ENCODE measurements at regions not wholly inside any gene's neighbourhood (a gene's known extent, or its start where the extent isn't known, plus 50 kb on each side); places are given as distances from the start of the nearest gene placed in this dataset.
"Not testable (repeated sequence)": the region's sequence is repeated elsewhere in the genome, so short reads cannot be mapped to it uniquely, and the experiment has no call there.

- peak; percentile 54 for DNase-seq (ENCODE audit: low read depth)
These were observed 793.3 kb upstream of the GOT2 start for GRCh38 chr16:59527206-59527997.

- DNase-seq (ENCODE audit: low read depth), result no peak
These were observed 788.7 kb upstream of the GOT2 start for GRCh38 chr16:59522826-59523225.

GRCh38 chr16:59518721-59519120 is 784.6 kb upstream of the GOT2 start:
- DNase-seq (ENCODE audit: low read depth), result not testable (repeated sequence)

- DNase-seq (ENCODE audit: low read depth), result no peak
These were observed 780.5 kb upstream of the GOT2 start for GRCh38 chr16:59514651-59515050.

GRCh38 chr16:59510008-59510424 is 775.9 kb upstream of the GOT2 start:
- no peak for DNase-seq (ENCODE audit: low read depth)

GRCh38 chr16:59500601-59501000 is 766.5 kb upstream of the GOT2 start:
- DNase-seq (ENCODE audit: low read depth), result no peak

- no peak for DNase-seq (ENCODE audit: low read depth)
These were observed 753.0 kb upstream of the GOT2 start for GRCh38 chr16:59487067-59487466.

- DNase-seq (ENCODE audit: low read depth), result no peak
These were observed 750.9 kb upstream of the GOT2 start for GRCh38 chr16:59484833-59485516.

- no peak for DNase-seq (ENCODE audit: low read depth)
These were observed 744.7 kb upstream of the GOT2 start for GRCh38 chr16:59478838-59479237.

- no peak for DNase-seq (ENCODE audit: low read depth)
These were observed 736.4 kb upstream of the GOT2 start for GRCh38 chr16:59470556-59470955.

GRCh38 chr16:59469266-59469665 is 735.1 kb upstream of the GOT2 start:
- no peak for DNase-seq (ENCODE audit: low read depth)

GRCh38 chr16:59463776-59464175 is 729.7 kb upstream of the GOT2 start:
- DNase-seq (ENCODE audit: low read depth), result peak; percentile 23

GRCh38 chr16:59459806-59460205 is 725.7 kb upstream of the GOT2 start:
- no peak for DNase-seq (ENCODE audit: low read depth)

GRCh38 chr16:59455497-59455896 is 721.4 kb upstream of the GOT2 start:
- no peak for DNase-seq (ENCODE audit: low read depth)

- not testable (repeated sequence) for DNase-seq (ENCODE audit: low read depth)
These were observed 716.4 kb upstream of the GOT2 start for GRCh38 chr16:59450513-59450912.

- DNase-seq (ENCODE audit: low read depth), result no peak
These were observed 706.4 kb upstream of the GOT2 start for GRCh38 chr16:59440502-59440901.

GRCh38 chr16:59432896-59433295 is 698.8 kb upstream of the GOT2 start:
- no peak for DNase-seq (ENCODE audit: low read depth)

- DNase-seq (ENCODE audit: low read depth), result no peak
These were observed 698.2 kb upstream of the GOT2 start for GRCh38 chr16:59432276-59432675.

GRCh38 chr16:59424714-59425273 is 690.7 kb upstream of the GOT2 start:
- no peak for DNase-seq (ENCODE audit: low read depth)

- DNase-seq (ENCODE audit: low read depth), result peak; percentile 14
These were observed 678.1 kb upstream of the GOT2 start for GRCh38 chr16:59411961-59412841.

GRCh38 chr16:59410451-59410850 is 676.3 kb upstream of the GOT2 start:
- DNase-seq (ENCODE audit: low read depth), result no peak

GRCh38 chr16:59405802-59406201 is 671.7 kb upstream of the GOT2 start:
- DNase-seq (ENCODE audit: low read depth), result no peak
